ENCODE measurements at regions not wholly inside any gene's neighbourhood (a gene's known extent, or its start where the extent isn't known, plus 50 kb on each side); places are given as distances from the start of the nearest gene placed in this dataset.

GRCh38 chr4:176611951-176612350 lies 180.8 kb downstream of the VEGFC start:
- H3K36me3 Mint-ChIP-seq, result no peaks in the 10 kb centered on the region
- TF ChIP-seq CTCF (IDR thresholded peaks at IDR 0.05; ENCODE audit: unreplicated experiment), result no peak
- DNase-seq (ENCODE audit: low spot score in 2 of 2, unreplicated experiment in 2 of 2), result no peak
- peaks cover 4% of the 10 kb centered on the region for H3K9me3 Mint-ChIP-seq
- H3K27ac Mint-ChIP-seq, result no peak overlapping the region
- H3K4me1 Mint-ChIP-seq, result peaks cover 2% of the 10 kb centered on the region
- no peak overlapping the region for H3K4me3 Mint-ChIP-seq
- H3K27me3 Mint-ChIP-seq (ENCODE audit: low read depth), result peaks cover 55% of the 10 kb centered on the region

- Mint-ChIP-seq H3K4me3 (no peak overlapping the region), H3K36me3 (no peaks in the 10 kb centered on the region), H3K27me3 (ENCODE audit: low read depth) (peaks cover 58% of the 10 kb centered on the region), H3K27ac (no peak overlapping the region), H3K4me1 (peaks cover 4% of the 10 kb centered on the region), H3K9me3 (peaks cover 4% of the 10 kb centered on the region)
- DNase-seq (ENCODE audit: low spot score in 2 of 2, unreplicated experiment in 2 of 2), result peak in 1 of 2 experiments; percentile 27
- no peak for TF ChIP-seq CTCF (IDR thresholded peaks at IDR 0.05; ENCODE audit: unreplicated experiment)
Measured at GRCh38 chr4:176614793-176615192, 177.9 kb downstream of the VEGFC start.

- no peak overlapping the region for H3K4me3 Mint-ChIP-seq
- no peaks in the 10 kb centered on the region for H3K36me3 Mint-ChIP-seq
- no peak for DNase-seq (ENCODE audit: low spot score in 2 of 2, unreplicated experiment in 2 of 2)
- H3K27me3 Mint-ChIP-seq (ENCODE audit: low read depth), result peaks cover 58% of the 10 kb centered on the region
- no peak overlapping the region for H3K27ac Mint-ChIP-seq
- no peak for TF ChIP-seq CTCF (IDR thresholded peaks at IDR 0.05; ENCODE audit: unreplicated experiment)
- peaks cover 4% of the 10 kb centered on the region for H3K4me1 Mint-ChIP-seq
- H3K9me3 Mint-ChIP-seq, result peaks cover 4% of the 10 kb centered on the region
Measured at GRCh38 chr4:176616151-176616550, 176.6 kb downstream of the VEGFC start.

GRCh38 chr4:176618138-176618537 lies 174.6 kb downstream of the VEGFC start:
- H3K27me3 Mint-ChIP-seq (ENCODE audit: low read depth), result peaks cover 51% of the 10 kb centered on the region
- no peak overlapping the region for H3K27ac Mint-ChIP-seq
- H3K4me3 Mint-ChIP-seq, result no peak overlapping the region
- DNase-seq (ENCODE audit: low spot score in 2 of 2, unreplicated experiment in 2 of 2), result no peak
- TF ChIP-seq CTCF (IDR thresholded peaks at IDR 0.05; ENCODE audit: unreplicated experiment), result no peak
- H3K4me1 Mint-ChIP-seq, result peaks cover 4% of the 10 kb centered on the region
- no peaks in the 10 kb centered on the region for H3K36me3 Mint-ChIP-seq
- H3K9me3 Mint-ChIP-seq, result peaks cover 4% of the 10 kb centered on the region

GRCh38 chr4:176619430-176619829 lies 173.3 kb downstream of the VEGFC start:
- H3K27me3 Mint-ChIP-seq (ENCODE audit: low read depth), result peaks cover 47% of the 10 kb centered on the region
- no peaks in the 10 kb centered on the region for H3K36me3 Mint-ChIP-seq
- peaks cover 4% of the 10 kb centered on the region for H3K9me3 Mint-ChIP-seq
- no peak for DNase-seq (ENCODE audit: low spot score in 2 of 2, unreplicated experiment in 2 of 2)
- H3K4me3 Mint-ChIP-seq, result no peak overlapping the region
- H3K27ac Mint-ChIP-seq, result no peak overlapping the region
- no peak for TF ChIP-seq CTCF (IDR thresholded peaks at IDR 0.05; ENCODE audit: unreplicated experiment)
- H3K4me1 Mint-ChIP-seq, result peaks cover 3% of the 10 kb centered on the region
